GM12878 (cell line): ENCODE measurements at regions not wholly inside any gene's neighbourhood (a gene's known extent, or its start where the extent isn't known, plus 50 kb on each side); places are given as distances from the start of the nearest gene placed in this dataset.

Experiments
- TCF3 ChIP-seq: IDR thresholded peaks from 2 replicates; pipeline ENCODE4 v1.6.1; 2012; ENCODE audit warnings: low read depth, mild to moderate bottlenecking, low read length, borderline replicate concordance; ENCODE audit not compliant: insufficient read depth
- TF ChIP-seq, protein P1 (sequence below): fragments of 450-650 bp; IDR thresholded peaks from 2 replicates; pipeline ENCODE4 v1.6.1; 2017; ENCODE audit warnings: mild to moderate bottlenecking, moderate library complexity
- TF ChIP-seq, protein P2 (sequence below): IDR thresholded peaks from 2 replicates; pipeline ENCODE4 v1.6.1; 2012; ENCODE audit warnings: low read length, inconsistent platforms
- TF ChIP-seq, protein P3 (sequence below): fragments of 450-650 bp; IDR thresholded peaks from 2 replicates; pipeline ENCODE4 v1.6.1; 2018; ENCODE audit warnings: mild to moderate bottlenecking, low read depth, moderate library complexity; ENCODE audit not compliant: partially characterized antibody
- TF ChIP-seq, protein P4 (sequence below): IDR thresholded peaks from 2 replicates; pipeline ENCODE4 v1.6.1; 2011; ENCODE audit warnings: low read depth, mild to moderate bottlenecking, low read length, moderate library complexity, borderline replicate concordance; ENCODE audit errors: extremely low read depth

DNA sequence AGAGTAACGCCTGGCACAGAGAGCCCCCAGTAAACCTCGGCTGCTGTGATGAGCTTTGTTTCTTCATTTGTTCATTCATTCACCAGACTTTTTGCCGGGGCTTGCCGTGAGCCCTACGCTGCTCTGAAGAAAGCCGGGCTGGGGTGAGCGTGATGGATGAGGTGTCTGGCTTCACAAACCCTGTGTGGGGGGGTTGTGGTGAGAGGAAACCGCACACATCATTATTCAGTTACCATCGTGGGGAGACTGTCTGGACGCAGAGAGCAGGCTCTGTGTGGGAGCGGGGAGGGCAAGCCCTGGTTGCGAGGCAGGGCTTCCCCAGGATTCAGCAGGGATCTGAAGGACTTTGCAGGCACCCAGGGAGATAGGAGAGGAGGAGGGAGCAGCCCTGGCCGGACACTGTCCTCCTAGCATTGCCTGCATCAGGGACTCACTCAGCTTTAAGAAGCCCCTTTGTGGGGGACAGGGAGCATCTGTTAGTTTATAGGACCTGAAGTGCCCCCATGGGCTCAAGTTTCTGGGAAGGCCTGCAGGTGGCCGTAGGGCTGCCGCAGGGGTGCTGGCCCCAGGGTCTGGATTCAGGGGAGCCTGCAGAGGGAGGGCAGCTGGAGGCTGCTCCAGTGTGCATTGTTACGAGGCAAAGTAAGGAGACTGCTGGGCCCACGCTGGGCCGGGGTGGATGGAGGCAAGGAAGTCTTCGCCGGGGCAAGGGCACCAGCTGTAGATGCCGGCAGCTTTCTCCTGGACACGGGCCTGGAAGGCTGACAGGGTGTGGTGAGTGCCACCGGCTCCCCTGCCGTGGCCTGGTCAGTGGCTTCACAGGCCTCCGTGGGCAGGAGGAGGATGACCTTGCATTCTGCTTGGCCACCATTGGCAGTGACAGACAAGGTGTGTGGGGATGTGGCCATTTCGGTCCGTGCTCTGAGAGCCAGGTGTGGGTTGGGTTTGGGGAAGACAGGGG is 334.5 kb downstream of the SEC14L1 start (continued):
- TF ChIP-seq, protein P1, sequence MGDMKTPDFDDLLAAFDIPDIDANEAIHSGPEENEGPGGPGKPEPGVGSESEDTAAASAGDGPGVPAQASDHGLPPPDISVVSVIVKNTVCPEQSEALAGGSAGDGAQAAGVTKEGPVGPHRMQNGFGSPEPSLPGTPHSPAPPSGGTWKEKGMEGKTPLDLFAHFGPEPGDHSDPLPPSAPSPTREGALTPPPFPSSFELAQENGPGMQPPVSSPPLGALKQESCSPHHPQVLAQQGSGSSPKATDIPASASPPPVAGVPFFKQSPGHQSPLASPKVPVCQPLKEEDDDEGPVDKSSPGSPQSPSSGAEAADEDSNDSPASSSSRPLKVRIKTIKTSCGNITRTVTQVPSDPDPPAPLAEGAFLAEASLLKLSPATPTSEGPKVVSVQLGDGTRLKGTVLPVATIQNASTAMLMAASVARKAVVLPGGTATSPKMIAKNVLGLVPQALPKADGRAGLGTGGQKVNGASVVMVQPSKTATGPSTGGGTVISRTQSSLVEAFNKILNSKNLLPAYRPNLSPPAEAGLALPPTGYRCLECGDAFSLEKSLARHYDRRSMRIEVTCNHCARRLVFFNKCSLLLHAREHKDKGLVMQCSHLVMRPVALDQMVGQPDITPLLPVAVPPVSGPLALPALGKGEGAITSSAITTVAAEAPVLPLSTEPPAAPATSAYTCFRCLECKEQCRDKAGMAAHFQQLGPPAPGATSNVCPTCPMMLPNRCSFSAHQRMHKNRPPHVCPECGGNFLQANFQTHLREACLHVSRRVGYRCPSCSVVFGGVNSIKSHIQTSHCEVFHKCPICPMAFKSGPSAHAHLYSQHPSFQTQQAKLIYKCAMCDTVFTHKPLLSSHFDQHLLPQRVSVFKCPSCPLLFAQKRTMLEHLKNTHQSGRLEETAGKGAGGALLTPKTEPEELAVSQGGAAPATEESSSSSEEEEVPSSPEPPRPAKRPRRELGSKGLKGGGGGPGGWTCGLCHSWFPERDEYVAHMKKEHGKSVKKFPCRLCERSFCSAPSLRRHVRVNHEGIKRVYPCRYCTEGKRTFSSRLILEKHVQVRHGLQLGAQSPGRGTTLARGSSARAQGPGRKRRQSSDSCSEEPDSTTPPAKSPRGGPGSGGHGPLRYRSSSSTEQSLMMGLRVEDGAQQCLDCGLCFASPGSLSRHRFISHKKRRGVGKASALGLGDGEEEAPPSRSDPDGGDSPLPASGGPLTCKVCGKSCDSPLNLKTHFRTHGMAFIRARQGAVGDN, result no peak
- TF ChIP-seq, protein P2, sequence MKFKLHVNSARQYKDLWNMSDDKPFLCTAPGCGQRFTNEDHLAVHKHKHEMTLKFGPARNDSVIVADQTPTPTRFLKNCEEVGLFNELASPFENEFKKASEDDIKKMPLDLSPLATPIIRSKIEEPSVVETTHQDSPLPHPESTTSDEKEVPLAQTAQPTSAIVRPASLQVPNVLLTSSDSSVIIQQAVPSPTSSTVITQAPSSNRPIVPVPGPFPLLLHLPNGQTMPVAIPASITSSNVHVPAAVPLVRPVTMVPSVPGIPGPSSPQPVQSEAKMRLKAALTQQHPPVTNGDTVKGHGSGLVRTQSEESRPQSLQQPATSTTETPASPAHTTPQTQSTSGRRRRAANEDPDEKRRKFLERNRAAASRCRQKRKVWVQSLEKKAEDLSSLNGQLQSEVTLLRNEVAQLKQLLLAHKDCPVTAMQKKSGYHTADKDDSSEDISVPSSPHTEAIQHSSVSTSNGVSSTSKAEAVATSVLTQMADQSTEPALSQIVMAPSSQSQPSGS, result no peak
- TF ChIP-seq, protein P3, sequence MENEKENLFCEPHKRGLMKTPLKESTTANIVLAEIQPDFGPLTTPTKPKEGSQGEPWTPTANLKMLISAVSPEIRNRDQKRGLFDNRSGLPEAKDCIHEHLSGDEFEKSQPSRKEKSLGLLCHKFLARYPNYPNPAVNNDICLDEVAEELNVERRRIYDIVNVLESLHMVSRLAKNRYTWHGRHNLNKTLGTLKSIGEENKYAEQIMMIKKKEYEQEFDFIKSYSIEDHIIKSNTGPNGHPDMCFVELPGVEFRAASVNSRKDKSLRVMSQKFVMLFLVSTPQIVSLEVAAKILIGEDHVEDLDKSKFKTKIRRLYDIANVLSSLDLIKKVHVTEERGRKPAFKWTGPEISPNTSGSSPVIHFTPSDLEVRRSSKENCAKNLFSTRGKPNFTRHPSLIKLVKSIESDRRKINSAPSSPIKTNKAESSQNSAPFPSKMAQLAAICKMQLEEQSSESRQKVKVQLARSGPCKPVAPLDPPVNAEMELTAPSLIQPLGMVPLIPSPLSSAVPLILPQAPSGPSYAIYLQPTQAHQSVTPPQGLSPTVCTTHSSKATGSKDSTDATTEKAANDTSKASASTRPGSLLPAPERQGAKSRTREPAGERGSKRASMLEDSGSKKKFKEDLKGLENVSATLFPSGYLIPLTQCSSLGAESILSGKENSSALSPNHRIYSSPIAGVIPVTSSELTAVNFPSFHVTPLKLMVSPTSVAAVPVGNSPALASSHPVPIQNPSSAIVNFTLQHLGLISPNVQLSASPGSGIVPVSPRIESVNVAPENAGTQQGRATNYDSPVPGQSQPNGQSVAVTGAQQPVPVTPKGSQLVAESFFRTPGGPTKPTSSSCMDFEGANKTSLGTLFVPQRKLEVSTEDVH, result no peak
- TF ChIP-seq, protein P4, sequence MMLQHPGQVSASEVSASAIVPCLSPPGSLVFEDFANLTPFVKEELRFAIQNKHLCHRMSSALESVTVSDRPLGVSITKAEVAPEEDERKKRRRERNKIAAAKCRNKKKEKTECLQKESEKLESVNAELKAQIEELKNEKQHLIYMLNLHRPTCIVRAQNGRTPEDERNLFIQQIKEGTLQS, result no peak
- no peak for TF ChIP-seq TCF3
- TF ChIP-seq, all 136 proteins: peak for 21
